ENCODE measurements at regions not wholly inside any gene's neighbourhood (a gene's known extent, or its start where the extent isn't known, plus 50 kb on each side); places are given as distances from the start of the nearest gene placed in this dataset.

- TF ChIP-seq CTCF (IDR thresholded peaks at IDR 0.05) = no peak
- no peak for TF ChIP-seq POLR2AphosphoS5 (IDR thresholded peaks at IDR 0.05)
- no peak for TF ChIP-seq POLR2A (IDR thresholded peaks at IDR 0.05; ENCODE audit: low read depth)
- TF ChIP-seq EP300 (IDR thresholded peaks at IDR 0.05) = no peak
These were observed 768.1 kb upstream of the LRRN3 start for GRCh38 chr7:110322796-110323195.

All from esophagus muscularis mucosa (tissue), 4 donors.